Panc1 (cell line): ENCODE measurements at regions not wholly inside any gene's neighbourhood (a gene's known extent, or its start where the extent isn't known, plus 50 kb on each side); places are given as distances from the start of the nearest gene placed in this dataset.

Source experiments
- ATAC-seq: fragments of 200-7000 bp; cut with Tn5 transposase; 2 replicates; pipeline ENCODE4 v1.9.1; 2020; ENCODE audit warnings: mild to moderate bottlenecking, moderate library complexity
- BruUV-seq: library from RNA; stranded (reverse); fragments of 400-500 nt; replicated peaks from 2 replicates; lab custom pipeline; 2021; lab: Mats Ljungman, UMichigan
- CTCF ChIA-PET: fragments of 300-600 bp; sonication (Branson Sonifier 250); formaldehyde crosslinking; loops from one replicate; lab custom pipeline; 2022; ENCODE audit warnings: antibody characterized with exemption; lab: Charles Lee
- POLR2A ChIA-PET: fragments of 300-600 bp; sonication (Branson Sonifier 250); formaldehyde crosslinking; loops from one replicate; lab custom pipeline; 2022; ENCODE audit warnings: antibody characterized with exemption; lab: Charles Lee
- DNase-seq: peaks from one replicate; pipeline ENCODE4 v3.0.0-alpha.2; 2010; ENCODE audit warnings: low read depth, low spot score
- H3K27ac ChIP-seq: 2 replicates; pipeline ENCODE4 v1.5.1; 2011; ENCODE audit warnings: mild to moderate bottlenecking, low read length, inconsistent platforms
- H3K27me3 ChIP-seq: fragments of 200-500 bp; sonication (Bioruptor generic); 2 replicates; pipeline ENCODE4 v1.6.0; 2014; ENCODE audit warnings: low read length, inconsistent platforms; ENCODE audit not compliant: control insufficient read depth, insufficient read depth
- H3K36me3 ChIP-seq: fragments of 200-500 bp; sonication (Bioruptor generic); 2 replicates; pipeline ENCODE4 v1.5.1; 2014; ENCODE audit warnings: inconsistent platforms, mild to moderate bottlenecking, low read length, moderate library complexity; ENCODE audit not compliant: control insufficient read depth, insufficient read depth
- H3K4me1 ChIP-seq: 2 replicates; pipeline ENCODE4 v1.5.1; 2011; ENCODE audit warnings: inconsistent platforms, mild to moderate bottlenecking, low read length, moderate library complexity; ENCODE audit not compliant: control insufficient read depth, insufficient read depth
- H3K4me3 ChIP-seq, 2 experiments: 2 replicates each; pipeline ENCODE4 v1.5.1; 2011 to 2012; ENCODE audit warnings: low read depth in 2 of 2, low read length in 2 of 2, mild to moderate bottlenecking in 2 of 2, inconsistent platforms in 1 of 2, moderate library complexity in 1 of 2
- H3K9me3 ChIP-seq: fragments of 200-500 bp; sonication (Bioruptor generic); 2 replicates; pipeline ENCODE4 v1.5.1; 2014; ENCODE audit warnings: low read depth, mild to moderate bottlenecking, inconsistent platforms, low read length, moderate library complexity; ENCODE audit not compliant: control insufficient read depth, insufficient read depth
- CTCF ChIP-seq: fragments of 450-650 bp; IDR thresholded peaks from 2 replicates; pipeline ENCODE4 v1.5.1; 2017; ENCODE audit warnings: mild to moderate bottlenecking
- POLR2AphosphoS5 ChIP-seq: IDR thresholded peaks from 2 replicates; pipeline ENCODE4 v1.6.1; 2012; ENCODE audit warnings: mild to moderate bottlenecking, low read depth, low read length, moderate library complexity
- SIN3A ChIP-seq: IDR thresholded peaks from 2 replicates; pipeline ENCODE4 v1.6.1; 2012; ENCODE audit warnings: low read depth, mild to moderate bottlenecking, low read length, moderate library complexity, borderline replicate concordance; ENCODE audit not compliant: insufficient read depth
- TCF7L2 ChIP-seq: IDR thresholded peaks from 2 replicates; pipeline ENCODE4 v1.6.1; 2011; ENCODE audit warnings: mild to moderate bottlenecking, low read depth, low read length, inconsistent platforms
- in situ Hi-C: cut with HindIII; loops from 2 replicates; pipeline ENCODE4 v1.10.0; 2016; ENCODE audit warnings: low sequenced_read_pairs, low pct_unique_long_range_greater_than_20kb
- intact Hi-C: fragments of 100-400 bp; cut with micrococcal nuclease; formaldehyde crosslinking; loops from one replicate; pipeline ENCODE4 v1.10.0; 2022; ENCODE audit not compliant: unreplicated experiment
- TF ChIP-seq, protein P1 (sequence below), 2 experiments: IDR thresholded peaks; 2 replicates each; pipeline ENCODE4 v1.6.1; 2011 to 2012; ENCODE audit warnings: low read depth in 2 of 2, control low read depth in 1 of 2, low read length in 1 of 2, mild to moderate bottlenecking in 1 of 2, moderate library complexity in 1 of 2; ENCODE audit not compliant: insufficient read depth in 1 of 2

DNA sequence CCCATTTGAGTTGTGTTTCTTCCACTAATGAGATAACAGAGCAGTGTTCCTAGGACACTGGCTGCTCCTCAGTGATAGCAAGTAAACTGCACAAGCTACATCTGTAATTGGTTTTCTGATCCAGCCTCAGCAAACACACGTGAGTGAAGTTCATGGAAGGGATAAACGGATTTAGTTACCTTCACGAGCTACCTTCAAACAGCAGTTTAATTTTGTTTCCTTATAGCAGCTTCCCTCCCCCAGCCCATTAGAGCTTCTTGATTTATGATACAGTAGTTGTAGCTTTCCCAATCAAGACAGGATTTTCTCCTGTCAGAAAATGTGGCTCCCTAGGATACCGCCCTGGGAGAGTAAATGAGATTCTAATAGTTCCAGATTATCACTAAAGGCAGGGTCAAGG, 634.2 kb upstream of the FAT1 start:
- in situ Hi-C loops (no loop called here), intact Hi-C loops (no loop called here)
- CTCF ChIA-PET: no interaction called here
- Histone ChIP-seq H3K36me3 (no peaks in the 10 kb centered on the region), H3K4me1 (no peaks in the 10 kb centered on the region), H3K27me3 (no peaks in the 10 kb centered on the region), H3K9me3 (no peaks in the 10 kb centered on the region), H3K4me3 (no peak overlapping the region), H3K27ac (no peak overlapping the region)
- POLR2A ChIA-PET: no interaction called here
- TF ChIP-seq POLR2AphosphoS5 (no peak), CTCF (no peak), TCF7L2 (no peak), SIN3A (no peak)
- TF ChIP-seq, protein P1, sequence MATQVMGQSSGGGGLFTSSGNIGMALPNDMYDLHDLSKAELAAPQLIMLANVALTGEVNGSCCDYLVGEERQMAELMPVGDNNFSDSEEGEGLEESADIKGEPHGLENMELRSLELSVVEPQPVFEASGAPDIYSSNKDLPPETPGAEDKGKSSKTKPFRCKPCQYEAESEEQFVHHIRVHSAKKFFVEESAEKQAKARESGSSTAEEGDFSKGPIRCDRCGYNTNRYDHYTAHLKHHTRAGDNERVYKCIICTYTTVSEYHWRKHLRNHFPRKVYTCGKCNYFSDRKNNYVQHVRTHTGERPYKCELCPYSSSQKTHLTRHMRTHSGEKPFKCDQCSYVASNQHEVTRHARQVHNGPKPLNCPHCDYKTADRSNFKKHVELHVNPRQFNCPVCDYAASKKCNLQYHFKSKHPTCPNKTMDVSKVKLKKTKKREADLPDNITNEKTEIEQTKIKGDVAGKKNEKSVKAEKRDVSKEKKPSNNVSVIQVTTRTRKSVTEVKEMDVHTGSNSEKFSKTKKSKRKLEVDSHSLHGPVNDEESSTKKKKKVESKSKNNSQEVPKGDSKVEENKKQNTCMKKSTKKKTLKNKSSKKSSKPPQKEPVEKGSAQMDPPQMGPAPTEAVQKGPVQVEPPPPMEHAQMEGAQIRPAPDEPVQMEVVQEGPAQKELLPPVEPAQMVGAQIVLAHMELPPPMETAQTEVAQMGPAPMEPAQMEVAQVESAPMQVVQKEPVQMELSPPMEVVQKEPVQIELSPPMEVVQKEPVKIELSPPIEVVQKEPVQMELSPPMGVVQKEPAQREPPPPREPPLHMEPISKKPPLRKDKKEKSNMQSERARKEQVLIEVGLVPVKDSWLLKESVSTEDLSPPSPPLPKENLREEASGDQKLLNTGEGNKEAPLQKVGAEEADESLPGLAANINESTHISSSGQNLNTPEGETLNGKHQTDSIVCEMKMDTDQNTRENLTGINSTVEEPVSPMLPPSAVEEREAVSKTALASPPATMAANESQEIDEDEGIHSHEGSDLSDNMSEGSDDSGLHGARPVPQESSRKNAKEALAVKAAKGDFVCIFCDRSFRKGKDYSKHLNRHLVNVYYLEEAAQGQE (IDR thresholded peaks at IDR 0.05; ENCODE audit: insufficient read depth in 1 of 2, low read depth in 2 of 2, low read length in 1 of 2): no peak
- DNase-seq (no peak), ATAC-seq (no peak)
- no TSS peak for BruUV-seq

DNA sequence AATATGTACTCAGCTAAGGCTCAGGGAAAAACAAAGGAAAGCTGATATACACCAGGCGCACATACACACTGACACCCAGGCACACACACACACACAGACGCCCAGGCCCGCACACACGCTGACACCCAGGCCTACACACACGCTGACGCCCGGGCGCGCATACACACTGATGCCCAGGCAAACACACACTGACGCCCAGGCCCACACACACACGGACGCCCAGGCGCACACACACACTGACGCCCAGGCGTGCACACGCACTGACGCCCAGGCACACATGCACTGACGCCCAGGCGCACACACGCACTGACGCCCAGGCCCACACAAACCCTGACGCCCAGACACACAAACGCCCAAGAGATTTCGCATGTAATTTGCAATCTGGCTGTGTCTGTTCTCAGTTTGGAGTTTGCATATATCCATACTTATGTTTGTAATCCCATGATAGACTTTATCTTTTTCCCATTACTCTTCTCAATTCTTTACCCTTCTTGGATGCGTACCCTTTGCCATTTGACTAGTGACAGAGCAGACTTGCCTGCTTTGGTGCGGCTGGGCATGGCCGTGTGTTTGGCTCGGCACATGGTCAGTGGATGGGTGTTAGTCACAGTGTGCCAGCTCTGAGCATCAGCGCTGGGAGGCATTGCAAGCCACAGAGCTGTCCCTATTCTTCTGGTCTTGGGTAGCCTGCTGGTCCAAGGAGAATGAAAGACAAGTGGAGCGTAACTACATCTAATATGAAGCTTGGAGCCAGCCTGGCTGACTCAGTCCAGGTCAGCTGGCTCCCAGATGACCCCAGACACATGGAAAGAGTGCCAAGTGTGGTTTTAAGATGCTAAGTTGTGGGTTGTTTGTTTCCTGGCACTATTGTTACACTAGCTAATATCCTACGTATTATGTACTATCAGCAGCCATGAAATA, 632.4 kb upstream of the ZFP42 start:
- ChIA-PET POLR2A (no interaction called here), CTCF (no interaction called here)
- BruUV-seq: no TSS peak
- H3K27me3 ChIP-seq: no peaks in the 10 kb centered on the region
- H3K4me3 ChIP-seq: no peak overlapping the region
- H3K27ac ChIP-seq: no peak overlapping the region
- intact Hi-C loops (no loop called here), in situ Hi-C loops (no loop called here)
- TF ChIP-seq SIN3A (no peak), TCF7L2 (no peak), POLR2AphosphoS5 (no peak), CTCF (no peak)
- TF ChIP-seq, protein P1 (IDR thresholded peaks at IDR 0.05; ENCODE audit: insufficient read depth in 1 of 2, low read depth in 2 of 2, low read length in 1 of 2): no peak
- H3K9me3 ChIP-seq: no peaks in the 10 kb centered on the region
- ATAC-seq: no peak
- no peak for DNase-seq
- H3K36me3 ChIP-seq: no peaks in the 10 kb centered on the region
- H3K4me1 ChIP-seq: no peaks in the 10 kb centered on the region
